ENCODE measurements at regions not wholly inside any gene's neighbourhood (a gene's known extent, or its start where the extent isn't known, plus 50 kb on each side); places are given as distances from the start of the nearest gene placed in this dataset.

DNA sequence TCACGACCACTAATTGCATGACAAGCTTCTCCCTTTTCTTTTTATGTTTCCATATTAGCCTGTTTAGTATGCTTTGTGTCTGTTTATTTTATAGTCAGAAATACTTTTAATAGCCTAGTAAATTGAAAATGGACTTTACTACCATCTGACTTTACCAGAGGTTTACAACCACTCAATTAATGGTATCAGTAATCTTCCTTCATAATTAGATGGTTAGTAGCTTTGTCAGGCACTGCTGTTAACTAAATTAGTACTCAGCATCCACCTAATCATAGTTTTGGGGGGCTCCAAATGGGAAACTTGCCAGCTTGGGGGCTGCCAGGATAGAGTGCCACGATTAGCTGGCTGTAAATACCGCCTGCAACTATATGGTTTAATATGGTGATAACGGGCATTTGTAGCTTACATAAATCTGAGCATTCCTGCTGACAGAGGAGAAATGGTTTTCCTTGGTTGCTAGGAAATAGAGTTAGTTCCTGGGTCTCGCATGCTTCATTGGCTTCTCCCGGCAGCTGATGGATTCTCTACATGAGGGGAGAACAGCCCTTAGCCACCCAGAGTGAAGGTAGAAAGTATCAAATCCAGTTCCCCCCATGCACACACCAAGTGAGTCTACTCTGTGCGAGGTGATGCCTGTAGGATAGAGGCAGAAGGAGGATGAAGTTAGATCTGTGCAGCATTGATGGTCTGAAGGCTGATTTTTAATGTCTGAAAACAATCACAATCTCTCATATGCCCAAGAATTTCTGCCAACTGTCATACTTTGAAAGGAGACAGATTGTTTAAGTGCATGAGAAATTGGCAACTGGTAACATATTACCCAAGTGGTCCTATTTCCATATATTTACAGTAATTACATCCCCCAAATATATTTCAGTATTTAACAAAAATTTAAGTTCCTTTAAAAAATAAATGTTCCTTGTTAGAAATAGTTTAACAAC is 326.6 kb upstream of the PROK2 start:
- TF ChIP-seq YY1 (IDR thresholded peaks at IDR 0.05; ENCODE audit: low read depth, low read length) (no peak), EZH2 (IDR thresholded peaks at IDR 0.05; ENCODE audit: low read depth, low read length, severe bottlenecking) (no peak), ASH2L (IDR thresholded peaks at IDR 0.05; ENCODE audit: low read length) (no peak), HDAC2 (IDR thresholded peaks at IDR 0.05; ENCODE audit: borderline replicate concordance in 1 of 2, low read depth in 2 of 2, low read length in 2 of 2) (no peak), POLR2AphosphoS5 (IDR thresholded peaks at IDR 0.05; ENCODE audit: low read depth, low read length) (no peak), CTCF (IDR thresholded peaks at IDR 0.05; ENCODE audit: control extremely low read depth in 1 of 3, insufficient read depth in 1 of 3, low read depth in 1 of 3, low read length in 3 of 3) (no peak), NANOG (IDR thresholded peaks at IDR 0.05; ENCODE audit: insufficient read depth, low read depth, low read length, poor library complexity, severe bottlenecking) (no peak), ZNF274 (IDR thresholded peaks at IDR 0.05; ENCODE audit: borderline replicate concordance, extremely low read depth, low read length) (no peak), POLR2A (IDR thresholded peaks at IDR 0.05; ENCODE audit: control extremely low read depth in 1 of 2, low read depth in 2 of 2, low read length in 2 of 2) (no peak), SP1 (IDR thresholded peaks at IDR 0.05; ENCODE audit: low read depth, low read length) (no peak), TEAD4 (IDR thresholded peaks at IDR 0.05; ENCODE audit: low read depth, low read length) (no peak)

Data from H1 (cell line).